Osteoblast (primary cell): ENCODE measurements at regions not wholly inside any gene's neighbourhood (a gene's known extent, or its start where the extent isn't known, plus 50 kb on each side); places are given as distances from the start of the nearest gene placed in this dataset.

ENCODE experiments used
- DNase-seq: peaks from one replicate; pipeline ENCODE4 v3.0.0; 2011; ENCODE audit warnings: low spot score, mixed read lengths; ENCODE audit not compliant: insufficient read length; ENCODE audit errors: missing footprints
- H2AFZ ChIP-seq: 2 replicates; pipeline ENCODE4 v1.6.0; 2011; ENCODE audit warnings: mild to moderate bottlenecking, low read length
- H3K27ac ChIP-seq: 2 replicates; pipeline ENCODE4 v1.5.1; 2011; ENCODE audit warnings: mild to moderate bottlenecking, low read depth, low read length, moderate library complexity
- H3K27me3 ChIP-seq: 2 replicates; pipeline ENCODE4 v1.6.0; 2012; ENCODE audit warnings: mild to moderate bottlenecking, control low read depth, inconsistent platforms, low read length, moderate library complexity; ENCODE audit not compliant: insufficient read depth
- H3K36me3 ChIP-seq: 2 replicates; pipeline ENCODE4 v1.5.1; 2011; ENCODE audit warnings: mild to moderate bottlenecking, low read length, control low read depth, moderate library complexity; ENCODE audit not compliant: insufficient read depth
- H3K4me1 ChIP-seq: 2 replicates; pipeline ENCODE4 v1.5.1; 2011; ENCODE audit warnings: mild to moderate bottlenecking, low read length, control low read depth, moderate library complexity; ENCODE audit not compliant: insufficient read depth
- H3K4me2 ChIP-seq: 2 replicates; pipeline ENCODE4 v1.6.0; 2011; ENCODE audit warnings: mild to moderate bottlenecking, low read length; ENCODE audit not compliant: insufficient read depth
- H3K4me3 ChIP-seq: fragments of 200-600 bp; sonication (generic); 3 replicates; pipeline ENCODE4 v1.5.1; 2012; ENCODE audit warnings: mild to moderate bottlenecking, low read length, inconsistent platforms; ENCODE audit not compliant: insufficient read depth
- H3K79me2 ChIP-seq: 2 replicates; pipeline ENCODE4 v1.6.0; 2012; ENCODE audit warnings: mild to moderate bottlenecking, low read length, control low read depth, inconsistent platforms; ENCODE audit not compliant: insufficient read depth
- H3K9me3 ChIP-seq: 2 replicates; pipeline ENCODE4 v1.5.1; 2011; ENCODE audit warnings: low read depth, low read length, control low read depth
- H4K20me1 ChIP-seq: 2 replicates; pipeline ENCODE4 v1.6.0; 2012; ENCODE audit warnings: mild to moderate bottlenecking, low read length, control low read depth; ENCODE audit not compliant: insufficient read depth
- TF ChIP-seq, protein P1 (sequence below): IDR thresholded peaks from 2 replicates; pipeline ENCODE4 v1.5.1; 2011; ENCODE audit warnings: mild to moderate bottlenecking, low read depth, low read length, moderate library complexity; ENCODE audit errors: extremely low read depth

DNA sequence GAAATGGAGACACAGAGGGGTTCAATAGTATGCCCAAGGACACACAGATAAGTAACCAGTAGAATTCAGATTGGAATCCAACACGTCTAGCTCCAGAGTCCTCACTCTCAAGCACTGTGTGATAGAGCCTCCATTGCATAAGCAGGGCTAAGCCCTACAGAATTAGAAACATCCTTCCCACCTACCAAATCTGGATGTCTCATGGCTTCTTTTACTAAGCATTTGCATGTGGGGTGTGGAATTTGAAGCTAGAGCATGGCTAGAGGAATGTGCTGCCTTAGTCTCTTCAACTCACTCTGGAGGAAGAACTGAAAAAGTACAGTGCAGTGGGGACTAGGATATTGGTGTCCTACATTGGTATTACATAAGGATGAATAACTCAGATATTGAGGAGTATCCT lies 119.4 kb downstream of the MFAP3L start:
- Histone ChIP-seq H3K27me3 (peaks cover 2% of the 10 kb centered on the region), H3K27ac (no peak overlapping the region), H3K9me3 (no peaks in the 10 kb centered on the region), H4K20me1 (no peaks in the 10 kb centered on the region), H3K79me2 (no peaks in the 10 kb centered on the region), H3K4me3 (no peak overlapping the region), H3K4me1 (no peaks in the 10 kb centered on the region), H2AFZ (no peak overlapping the region), H3K36me3 (no peaks in the 10 kb centered on the region), H3K4me2 (no peak overlapping the region)
- no peak for DNase-seq
- TF ChIP-seq, protein P1, sequence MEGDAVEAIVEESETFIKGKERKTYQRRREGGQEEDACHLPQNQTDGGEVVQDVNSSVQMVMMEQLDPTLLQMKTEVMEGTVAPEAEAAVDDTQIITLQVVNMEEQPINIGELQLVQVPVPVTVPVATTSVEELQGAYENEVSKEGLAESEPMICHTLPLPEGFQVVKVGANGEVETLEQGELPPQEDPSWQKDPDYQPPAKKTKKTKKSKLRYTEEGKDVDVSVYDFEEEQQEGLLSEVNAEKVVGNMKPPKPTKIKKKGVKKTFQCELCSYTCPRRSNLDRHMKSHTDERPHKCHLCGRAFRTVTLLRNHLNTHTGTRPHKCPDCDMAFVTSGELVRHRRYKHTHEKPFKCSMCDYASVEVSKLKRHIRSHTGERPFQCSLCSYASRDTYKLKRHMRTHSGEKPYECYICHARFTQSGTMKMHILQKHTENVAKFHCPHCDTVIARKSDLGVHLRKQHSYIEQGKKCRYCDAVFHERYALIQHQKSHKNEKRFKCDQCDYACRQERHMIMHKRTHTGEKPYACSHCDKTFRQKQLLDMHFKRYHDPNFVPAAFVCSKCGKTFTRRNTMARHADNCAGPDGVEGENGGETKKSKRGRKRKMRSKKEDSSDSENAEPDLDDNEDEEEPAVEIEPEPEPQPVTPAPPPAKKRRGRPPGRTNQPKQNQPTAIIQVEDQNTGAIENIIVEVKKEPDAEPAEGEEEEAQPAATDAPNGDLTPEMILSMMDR: no peak

DNA sequence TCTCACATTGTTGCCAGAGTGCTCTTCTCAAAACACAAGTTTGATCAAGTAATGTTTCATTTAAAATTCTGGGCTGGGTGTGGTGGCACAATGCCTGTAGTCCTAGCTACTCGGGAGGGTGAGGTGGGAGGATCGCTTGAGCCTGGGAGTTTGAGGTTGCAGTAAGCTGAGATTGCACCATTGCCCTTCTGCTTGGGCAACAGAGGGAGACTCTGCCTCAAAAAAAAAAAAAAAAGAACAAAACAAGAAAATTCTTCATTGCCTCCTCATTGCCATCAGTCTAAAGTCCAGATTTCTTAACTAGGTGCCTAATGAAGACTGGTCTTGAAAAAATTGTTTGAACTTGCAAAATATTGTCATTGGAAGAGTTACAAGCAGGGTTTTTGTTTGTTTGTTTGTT lies 120.1 kb downstream of the MFAP3L start:
- Histone ChIP-seq H3K79me2 (no peaks in the 10 kb centered on the region), H3K27me3 (peaks cover 2% of the 10 kb centered on the region), H3K4me3 (no peak overlapping the region), H2AFZ (no peak overlapping the region), H3K27ac (no peak overlapping the region), H3K4me1 (no peaks in the 10 kb centered on the region), H3K4me2 (no peak overlapping the region), H3K9me3 (no peaks in the 10 kb centered on the region), H4K20me1 (no peaks in the 10 kb centered on the region), H3K36me3 (no peaks in the 10 kb centered on the region)
- DNase-seq: no peak
- TF ChIP-seq, protein P1: no peak

DNA sequence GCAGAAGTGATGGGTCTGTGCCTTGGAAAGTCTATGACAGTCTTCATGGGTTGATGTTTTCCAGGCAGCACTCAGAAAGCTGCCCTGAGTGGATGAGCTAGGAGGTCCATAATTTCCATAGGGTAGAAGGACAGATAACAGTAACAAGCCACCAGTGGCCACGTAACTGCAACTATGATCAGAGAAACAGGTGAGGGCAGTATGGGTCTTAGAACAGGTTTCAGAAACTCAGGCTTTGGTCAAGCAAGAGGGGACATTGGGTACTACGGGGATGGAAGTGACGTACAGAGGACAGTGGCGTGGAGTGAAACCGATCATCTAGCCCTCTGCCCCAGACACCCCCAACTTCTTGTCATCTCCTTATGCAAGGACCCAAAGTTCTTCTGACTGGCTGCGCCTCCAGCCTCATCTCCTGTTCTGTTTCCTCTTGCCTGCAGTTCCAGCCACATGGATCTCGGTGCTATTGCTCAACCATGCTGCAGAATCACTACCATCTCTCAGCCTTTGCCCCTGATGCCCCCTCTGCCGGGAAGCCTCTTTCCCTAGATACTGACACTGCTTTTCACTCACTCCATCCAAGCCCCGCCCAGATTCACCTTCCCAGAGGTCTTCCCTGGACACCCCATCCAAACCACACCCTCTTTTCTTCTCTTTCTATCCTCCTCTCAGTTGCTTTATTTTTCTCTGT lies 123.4 kb downstream of the MFAP3L start:
- Histone ChIP-seq H3K27me3 (peaks cover 2% of the 10 kb centered on the region), H3K9me3 (no peaks in the 10 kb centered on the region), H4K20me1 (no peaks in the 10 kb centered on the region), H3K4me3 (no peak overlapping the region), H3K36me3 (no peaks in the 10 kb centered on the region), H3K4me2 (no peak overlapping the region), H3K4me1 (no peaks in the 10 kb centered on the region), H3K27ac (no peak overlapping the region), H2AFZ (no peak overlapping the region), H3K79me2 (no peaks in the 10 kb centered on the region)
- TF ChIP-seq, protein P1: no peak
- DNase-seq: no peak

DNA sequence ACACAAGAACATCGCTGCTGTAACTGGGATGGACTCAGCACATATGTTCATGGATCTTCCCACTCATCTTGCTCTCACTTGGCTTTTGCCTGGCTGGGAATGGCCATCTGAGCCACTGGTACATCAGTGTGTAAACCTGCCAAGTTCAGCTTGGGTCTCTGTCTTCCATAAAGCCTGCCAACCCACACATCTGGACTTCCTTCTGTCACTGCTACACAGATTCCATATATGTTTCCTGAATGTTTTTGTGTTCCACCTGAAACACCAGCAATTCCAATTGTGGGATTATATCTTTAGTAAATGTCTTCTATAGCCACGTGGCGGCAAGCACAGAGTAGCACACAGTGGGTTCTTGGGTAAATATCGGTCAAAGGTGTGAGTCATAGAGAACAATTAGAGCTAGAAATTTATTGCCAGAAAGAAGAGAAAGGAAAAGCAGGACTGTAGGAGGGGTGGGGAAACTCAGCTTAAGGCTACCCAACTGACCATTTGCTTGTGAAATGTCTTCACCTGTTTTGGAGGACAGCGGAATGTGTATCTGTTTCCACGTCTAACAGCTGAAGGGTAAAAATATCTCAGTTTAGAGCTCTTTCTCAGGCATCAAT lies 125.9 kb downstream of the MFAP3L start:
- H3K36me3 ChIP-seq: no peaks in the 10 kb centered on the region
- no peak overlapping the region for H3K27ac ChIP-seq
- H3K9me3 ChIP-seq: no peaks in the 10 kb centered on the region
- TF ChIP-seq, protein P1: no peak
- H3K4me2 ChIP-seq: no peak overlapping the region
- H3K4me3 ChIP-seq: no peak overlapping the region
- no peaks in the 10 kb centered on the region for H3K4me1 ChIP-seq
- H4K20me1 ChIP-seq: no peaks in the 10 kb centered on the region
- H3K79me2 ChIP-seq: no peaks in the 10 kb centered on the region
- no peak overlapping the region for H2AFZ ChIP-seq
- H3K27me3 ChIP-seq: peaks cover 2% of the 10 kb centered on the region
- DNase-seq: no peak
